ENCODE measurements at regions not wholly inside any gene's neighbourhood (a gene's known extent, or its start where the extent isn't known, plus 50 kb on each side); places are given as distances from the start of the nearest gene placed in this dataset.

DNA sequence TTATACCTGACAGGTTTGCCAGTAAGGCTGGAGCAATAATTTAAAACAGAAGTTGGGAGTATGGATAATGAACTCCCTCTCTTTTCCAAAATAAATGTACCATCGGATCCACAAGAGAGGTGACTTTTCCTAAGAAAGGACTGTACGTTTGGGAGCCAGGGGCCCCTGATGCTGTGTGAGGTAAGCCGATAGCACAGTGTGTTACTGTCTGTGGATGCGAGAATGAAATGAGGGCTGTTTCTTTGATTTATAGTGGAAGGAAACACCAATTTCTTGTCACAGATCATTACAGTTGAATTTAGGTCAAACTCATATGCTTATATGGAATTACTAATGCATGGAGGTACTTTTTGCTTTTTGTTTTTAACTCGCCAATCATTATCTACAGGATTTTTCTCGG lies 147.7 kb downstream of the ZNF664 start:
- H3K9ac ChIP-seq (ENCODE audit: low read length), result no peak overlapping the region
- H3K27me3 ChIP-seq (ENCODE audit: control insufficient read depth, insufficient read depth, low read length), result no peaks in the 10 kb centered on the region
- no peak overlapping the region for H3K4me3 ChIP-seq (ENCODE audit: low read length)

DNA sequence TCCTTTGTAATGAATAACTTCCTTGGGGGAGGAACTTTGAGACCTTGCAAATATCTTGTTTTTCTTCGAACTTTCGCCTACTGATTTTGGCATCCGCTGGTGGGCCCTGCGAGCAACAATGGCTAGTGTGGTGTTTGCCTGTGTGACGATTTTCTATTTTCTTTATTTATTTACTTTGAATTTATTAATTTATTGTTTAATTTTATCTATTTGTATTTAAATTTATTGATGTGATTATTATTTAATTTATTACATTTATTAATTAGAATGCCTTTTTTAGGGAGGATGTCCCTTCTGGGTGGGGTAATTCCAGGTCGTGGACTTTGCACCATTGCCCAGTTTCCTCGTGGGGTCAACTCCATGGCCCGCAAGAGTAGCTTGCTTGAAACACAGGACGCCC lies 149.7 kb downstream of the ZNF664 start:
- Histone ChIP-seq H3K9ac (ENCODE audit: low read length) (no peak overlapping the region), H3K36me3 (ENCODE audit: control insufficient read depth, insufficient read depth, low read length) (no peaks in the 10 kb centered on the region), H3K4me3 (ENCODE audit: low read length) (no peak overlapping the region), H3K4me1 (ENCODE audit: control insufficient read depth, insufficient read depth, low read length) (no peaks in the 10 kb centered on the region), H3K27me3 (ENCODE audit: control insufficient read depth, insufficient read depth, low read length) (no peaks in the 10 kb centered on the region), H3K9me3 (ENCODE audit: control insufficient read depth, low read length) (no peaks in the 10 kb centered on the region)

More for the DNA sequence above, 147.7 kb downstream of the ZNF664 start:
- Histone ChIP-seq H3K4me1 (ENCODE audit: control insufficient read depth, insufficient read depth, low read length) (no peaks in the 10 kb centered on the region), H3K36me3 (ENCODE audit: control insufficient read depth, insufficient read depth, low read length) (no peaks in the 10 kb centered on the region), H3K9me3 (ENCODE audit: control insufficient read depth, low read length) (no peaks in the 10 kb centered on the region)

DNA sequence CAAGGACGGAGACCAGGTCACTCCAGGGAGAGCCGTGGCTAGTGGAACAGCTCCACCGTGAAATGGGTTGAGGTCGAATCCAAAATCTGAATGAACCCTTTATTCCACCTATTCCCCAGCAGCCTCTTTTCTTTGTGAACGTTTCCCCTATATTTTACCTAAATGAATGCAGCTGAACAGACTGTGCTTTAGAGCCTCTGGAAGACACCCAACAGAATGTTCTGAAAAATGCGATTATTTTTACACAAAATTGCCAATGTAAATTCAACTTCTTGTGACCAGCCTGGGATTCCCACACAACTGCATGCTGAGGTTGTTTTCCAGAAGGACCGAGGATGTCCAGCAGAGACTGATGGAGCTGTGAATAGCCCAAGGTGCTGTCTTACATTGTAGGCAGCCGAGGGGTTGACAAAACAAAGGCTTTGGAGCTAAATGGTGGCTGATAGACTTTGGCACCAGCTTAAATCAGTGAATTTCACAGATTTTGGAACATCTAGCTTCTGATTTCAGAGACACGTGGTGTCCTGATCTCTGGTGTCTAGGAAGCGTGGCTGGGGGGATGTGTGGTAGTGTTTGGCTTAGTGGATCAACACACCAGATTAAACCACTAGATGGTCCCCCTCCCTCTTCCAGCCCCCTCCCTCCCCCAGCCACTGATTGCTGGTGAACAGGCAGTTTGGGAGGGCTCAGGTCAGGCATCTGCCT lies 150.4 kb downstream of the ZNF664 start:
- H3K36me3 ChIP-seq (ENCODE audit: control insufficient read depth, insufficient read depth, low read length), result no peaks in the 10 kb centered on the region
- no peak overlapping the region for H3K4me3 ChIP-seq (ENCODE audit: low read length)
- no peaks in the 10 kb centered on the region for H3K9me3 ChIP-seq (ENCODE audit: control insufficient read depth, low read length)
- no peaks in the 10 kb centered on the region for H3K4me1 ChIP-seq (ENCODE audit: control insufficient read depth, insufficient read depth, low read length)
- no peak overlapping the region for H3K9ac ChIP-seq (ENCODE audit: low read length)
- no peaks in the 10 kb centered on the region for H3K27me3 ChIP-seq (ENCODE audit: control insufficient read depth, insufficient read depth, low read length)

DNA sequence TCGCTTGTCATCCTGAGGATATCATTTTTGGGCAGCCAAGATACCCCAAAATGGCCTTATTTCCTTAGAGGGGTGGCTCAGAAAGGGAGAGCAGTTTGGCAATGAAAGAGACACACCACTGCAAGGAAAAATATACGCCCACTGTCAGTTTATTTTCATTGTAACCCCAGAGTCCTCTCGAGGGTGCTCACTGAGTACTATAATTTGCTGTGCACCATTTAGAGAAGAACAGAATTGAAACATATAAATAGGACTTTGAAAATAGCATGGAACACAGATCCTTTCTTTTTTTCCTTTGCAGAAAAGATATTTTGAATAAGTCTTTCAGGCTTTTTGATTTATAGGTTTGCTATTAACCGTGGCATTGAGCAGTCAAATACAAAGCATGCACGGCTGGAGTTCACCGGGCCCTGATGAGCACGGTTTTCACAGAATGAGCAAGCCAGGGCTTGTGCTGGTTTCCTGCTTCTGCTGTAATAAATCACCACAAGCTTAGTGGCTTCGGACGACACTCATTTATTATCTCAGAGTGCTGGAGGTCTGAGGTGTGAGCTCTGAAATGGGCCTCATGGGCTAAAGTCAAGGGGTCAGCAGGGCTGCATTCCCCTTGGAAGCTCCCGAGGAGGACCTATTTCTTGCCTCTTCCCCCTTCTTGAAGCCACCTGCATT lies 152.3 kb downstream of the ZNF664 start:
- H3K4me1 ChIP-seq (ENCODE audit: control insufficient read depth, insufficient read depth, low read length), result peaks cover 4% of the 10 kb centered on the region
- no peak overlapping the region for H3K4me3 ChIP-seq (ENCODE audit: low read length)
- no peaks in the 10 kb centered on the region for H3K27me3 ChIP-seq (ENCODE audit: control insufficient read depth, insufficient read depth, low read length)
- no peaks in the 10 kb centered on the region for H3K36me3 ChIP-seq (ENCODE audit: control insufficient read depth, insufficient read depth, low read length)
- no peak overlapping the region for H3K9ac ChIP-seq (ENCODE audit: low read length)
- no peaks in the 10 kb centered on the region for H3K9me3 ChIP-seq (ENCODE audit: control insufficient read depth, low read length)

DNA sequence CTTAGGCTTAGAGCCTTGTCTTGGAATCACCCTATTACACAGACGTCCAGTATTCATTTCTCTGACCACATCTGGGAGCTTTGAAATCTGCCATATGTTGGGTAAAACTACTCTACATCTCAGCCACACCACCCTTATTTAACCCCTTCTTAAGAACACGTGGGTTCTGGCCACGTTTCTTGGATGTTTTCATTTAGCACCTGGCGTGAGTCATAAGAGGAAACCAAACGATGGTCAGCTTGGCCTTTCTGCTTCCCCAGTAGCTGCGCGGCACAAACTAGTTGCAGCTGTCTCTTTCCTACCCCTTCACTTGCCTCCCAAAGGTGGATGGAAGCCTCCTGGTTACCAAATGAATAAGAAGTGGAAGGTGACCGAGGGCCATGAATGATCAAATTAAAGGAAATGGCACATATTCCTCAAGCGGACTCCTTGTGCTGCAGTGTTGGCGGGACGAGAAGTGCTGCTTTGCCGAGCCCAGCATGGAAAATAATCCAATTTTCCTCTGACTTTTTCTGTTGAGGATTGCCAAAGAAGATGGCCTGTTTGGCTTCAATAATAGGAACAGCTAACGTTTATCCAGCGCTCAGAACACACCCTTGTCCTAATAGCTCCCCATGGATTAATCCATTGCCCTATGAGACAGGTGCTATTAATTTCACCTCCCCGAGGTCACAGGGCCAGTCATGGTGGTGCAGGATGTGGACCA lies 154.1 kb downstream of the ZNF664 start:
- Histone ChIP-seq H3K4me3 (ENCODE audit: low read length) (no peak overlapping the region), H3K36me3 (ENCODE audit: control insufficient read depth, insufficient read depth, low read length) (no peaks in the 10 kb centered on the region), H3K27me3 (ENCODE audit: control insufficient read depth, insufficient read depth, low read length) (no peaks in the 10 kb centered on the region), H3K4me1 (ENCODE audit: control insufficient read depth, insufficient read depth, low read length) (peaks cover 17% of the 10 kb centered on the region), H3K9me3 (ENCODE audit: control insufficient read depth, low read length) (no peaks in the 10 kb centered on the region), H3K9ac (ENCODE audit: low read length) (no peak overlapping the region)

DNA sequence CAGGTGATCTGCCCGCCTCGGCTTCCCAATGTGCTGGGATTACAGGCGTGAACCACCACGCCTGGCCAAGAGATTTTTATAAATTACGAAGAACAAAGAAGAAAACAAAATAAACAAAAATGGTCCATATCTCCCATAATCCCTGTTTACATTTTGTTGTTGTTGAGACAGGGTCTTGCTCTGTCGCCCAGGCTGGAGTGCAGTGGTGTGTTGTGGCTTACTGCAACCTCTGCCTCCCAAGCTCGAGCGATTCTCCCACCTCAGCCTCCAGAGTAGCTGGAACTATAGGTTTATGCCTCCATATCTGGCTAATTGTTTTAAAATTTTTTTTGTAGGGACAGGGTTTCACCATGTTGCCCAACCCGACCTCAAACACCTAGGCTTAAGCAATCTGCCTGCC lies 156.1 kb downstream of the ZNF664 start:
- Histone ChIP-seq H3K36me3 (ENCODE audit: control insufficient read depth, insufficient read depth, low read length) (no peaks in the 10 kb centered on the region), H3K4me1 (ENCODE audit: control insufficient read depth, insufficient read depth, low read length) (peaks cover 17% of the 10 kb centered on the region), H3K4me3 (ENCODE audit: low read length) (no peak overlapping the region), H3K9me3 (ENCODE audit: control insufficient read depth, low read length) (no peaks in the 10 kb centered on the region), H3K9ac (ENCODE audit: low read length) (no peak overlapping the region), H3K27me3 (ENCODE audit: control insufficient read depth, insufficient read depth, low read length) (no peaks in the 10 kb centered on the region)

DNA sequence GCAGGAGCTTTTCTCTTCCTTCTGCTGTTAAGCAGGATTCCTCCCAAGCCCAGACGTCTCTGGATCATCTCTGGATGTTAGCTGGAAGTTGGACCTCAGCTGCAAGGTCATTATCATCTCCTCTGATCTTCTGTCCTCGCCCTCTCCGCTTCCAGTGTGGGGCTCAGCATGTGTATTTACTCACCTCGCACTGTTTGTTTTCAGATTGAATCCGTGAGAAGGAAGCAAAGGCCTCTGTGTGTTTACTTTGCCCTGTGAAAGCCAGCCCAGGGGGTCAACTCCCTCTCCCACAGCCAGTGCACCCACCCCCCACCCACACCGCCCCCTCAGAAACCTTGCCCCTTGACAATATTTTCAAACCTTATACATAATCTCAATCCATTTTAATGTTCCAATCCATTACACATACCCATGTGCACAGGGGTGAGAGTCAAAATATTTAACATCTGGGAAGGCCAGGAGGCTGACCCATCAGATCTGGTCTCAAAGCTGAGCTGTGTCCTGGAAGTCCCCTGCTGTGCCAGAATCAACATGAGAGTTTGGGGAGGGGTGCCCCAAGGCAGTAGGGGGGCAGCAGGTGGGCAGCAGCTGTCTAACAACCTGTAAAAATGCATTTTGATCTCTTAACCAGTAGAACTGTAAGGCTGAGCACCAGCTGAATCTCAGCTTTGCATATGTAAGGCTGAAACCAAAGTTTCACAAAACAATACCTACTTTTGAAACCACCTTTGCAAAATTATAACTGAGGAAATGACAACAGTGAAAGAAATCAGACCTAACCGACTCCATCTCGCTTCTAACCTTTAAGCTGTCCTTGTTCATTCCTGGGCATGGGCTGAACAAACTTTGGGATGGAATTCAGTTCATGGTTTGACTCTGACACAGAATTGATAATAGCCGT lies 157.9 kb downstream of the ZNF664 start:
- Histone ChIP-seq H3K4me3 (ENCODE audit: low read length) (no peak overlapping the region), H3K36me3 (ENCODE audit: control insufficient read depth, insufficient read depth, low read length) (no peaks in the 10 kb centered on the region), H3K9ac (ENCODE audit: low read length) (peak overlapping the region; percentile 40), H3K4me1 (ENCODE audit: control insufficient read depth, insufficient read depth, low read length) (peaks cover 17% of the 10 kb centered on the region), H3K9me3 (ENCODE audit: control insufficient read depth, low read length) (no peaks in the 10 kb centered on the region), H3K27me3 (ENCODE audit: control insufficient read depth, insufficient read depth, low read length) (no peaks in the 10 kb centered on the region)

DNA sequence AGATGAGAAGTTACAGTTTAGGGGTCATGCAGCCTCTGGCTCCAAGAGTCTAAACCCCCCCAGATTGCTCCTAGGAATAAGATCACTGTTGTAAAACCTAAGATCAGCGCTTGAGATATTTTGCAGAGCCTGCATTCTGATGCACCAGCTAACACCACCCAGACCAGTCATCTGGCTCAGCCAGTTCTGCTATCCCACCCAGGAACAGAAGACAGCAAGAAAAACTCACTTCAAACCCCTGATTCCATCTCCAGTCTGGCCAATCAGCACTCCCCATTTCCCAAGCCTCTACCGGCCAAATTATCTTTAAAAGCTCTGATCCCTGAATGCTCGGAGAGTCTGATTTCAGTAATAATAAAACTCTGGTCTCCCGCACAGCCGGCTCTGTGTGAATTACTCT lies 158.6 kb downstream of the ZNF664 start:
- H3K36me3 ChIP-seq (ENCODE audit: control insufficient read depth, insufficient read depth, low read length), result no peaks in the 10 kb centered on the region
- H3K27me3 ChIP-seq (ENCODE audit: control insufficient read depth, insufficient read depth, low read length), result no peaks in the 10 kb centered on the region
- peaks cover 17% of the 10 kb centered on the region for H3K4me1 ChIP-seq (ENCODE audit: control insufficient read depth, insufficient read depth, low read length)
- H3K9me3 ChIP-seq (ENCODE audit: control insufficient read depth, low read length), result no peaks in the 10 kb centered on the region
- H3K4me3 ChIP-seq (ENCODE audit: low read length), result no peak overlapping the region
- H3K9ac ChIP-seq (ENCODE audit: low read length), result no peak overlapping the region

DNA sequence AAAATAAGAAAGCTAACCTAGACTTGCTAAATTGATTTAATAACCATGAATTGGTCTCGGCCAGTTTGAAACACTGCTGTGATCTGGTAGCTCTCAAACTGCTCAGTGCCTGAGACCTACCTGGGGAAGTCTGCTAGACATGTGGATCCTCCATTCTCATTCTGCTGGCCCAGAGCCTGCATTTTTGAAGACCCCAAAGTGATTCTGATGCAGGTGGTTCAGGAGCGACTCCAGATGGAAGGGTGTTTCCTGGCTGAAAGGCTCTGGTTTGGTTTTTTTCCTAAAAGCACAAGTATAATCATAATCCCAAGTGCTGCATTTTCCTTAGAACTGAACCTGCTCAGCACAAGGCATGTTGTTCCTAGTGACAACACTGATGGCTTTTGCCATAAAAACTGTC lies 159.5 kb downstream of the ZNF664 start:
- Histone ChIP-seq H3K4me1 (ENCODE audit: control insufficient read depth, insufficient read depth, low read length) (peaks cover 23% of the 10 kb centered on the region), H3K9me3 (ENCODE audit: control insufficient read depth, low read length) (no peaks in the 10 kb centered on the region), H3K36me3 (ENCODE audit: control insufficient read depth, insufficient read depth, low read length) (no peaks in the 10 kb centered on the region), H3K9ac (ENCODE audit: low read length) (no peak overlapping the region), H3K27me3 (ENCODE audit: control insufficient read depth, insufficient read depth, low read length) (no peaks in the 10 kb centered on the region), H3K4me3 (ENCODE audit: low read length) (no peak overlapping the region)

DNA sequence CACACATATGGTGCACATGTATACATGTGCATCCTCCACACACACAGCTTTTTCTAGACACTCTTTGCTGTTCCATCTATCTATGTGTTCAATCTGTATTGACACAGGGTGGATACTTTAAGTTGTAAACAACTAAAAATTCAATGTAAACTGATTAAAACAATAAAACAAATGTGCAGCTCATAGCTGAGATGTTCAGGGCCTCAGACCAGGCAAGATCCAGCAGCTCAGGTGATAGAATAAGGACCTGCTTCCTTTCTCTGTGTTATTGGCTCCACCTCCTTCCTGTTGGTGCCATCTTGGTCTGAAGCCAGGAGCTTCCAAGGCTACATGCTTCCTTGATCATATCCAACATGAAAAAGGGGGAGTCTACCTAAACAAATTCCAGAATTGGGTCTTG lies 158.1 kb upstream of the RFLNA start:
- Histone ChIP-seq H3K9me3 (ENCODE audit: control insufficient read depth, low read length) (no peaks in the 10 kb centered on the region), H3K36me3 (ENCODE audit: control insufficient read depth, insufficient read depth, low read length) (no peaks in the 10 kb centered on the region), H3K4me1 (ENCODE audit: control insufficient read depth, insufficient read depth, low read length) (peaks cover 7% of the 10 kb centered on the region), H3K9ac (ENCODE audit: low read length) (no peak overlapping the region), H3K27me3 (ENCODE audit: control insufficient read depth, insufficient read depth, low read length) (no peaks in the 10 kb centered on the region), H3K4me3 (ENCODE audit: low read length) (no peak overlapping the region)

DNA sequence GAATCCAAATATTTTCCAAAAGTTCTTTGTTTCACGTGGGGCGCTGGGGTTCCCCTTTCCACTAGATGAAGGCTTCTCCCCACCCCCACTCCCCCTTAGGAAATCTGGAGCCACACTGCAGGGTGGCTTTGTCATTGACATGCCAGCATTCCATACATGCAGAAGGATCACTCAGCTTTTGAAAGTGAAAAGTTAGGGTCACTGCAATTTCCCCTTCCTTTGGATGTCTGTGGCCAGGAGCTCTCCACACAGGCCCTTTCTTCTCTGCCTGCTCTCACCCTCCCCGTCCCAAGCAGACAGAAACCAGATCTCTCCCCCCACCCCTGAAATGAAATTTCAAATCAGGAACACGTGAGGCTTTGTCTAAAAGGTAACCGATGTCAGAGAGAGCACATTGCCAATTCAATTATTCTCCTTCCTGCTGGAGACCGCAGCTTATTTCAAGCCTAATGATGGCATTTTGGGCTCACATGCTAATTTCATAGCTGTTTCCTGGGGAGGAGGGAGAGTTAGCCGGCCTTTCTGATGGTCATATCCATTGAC lies 153.9 kb upstream of the RFLNA start:
- H3K9ac ChIP-seq (ENCODE audit: low read length), result no peak overlapping the region
- no peaks in the 10 kb centered on the region for H3K9me3 ChIP-seq (ENCODE audit: control insufficient read depth, low read length)
- no peak overlapping the region for H3K4me3 ChIP-seq (ENCODE audit: low read length)
- no peaks in the 10 kb centered on the region for H3K27me3 ChIP-seq (ENCODE audit: control insufficient read depth, insufficient read depth, low read length)
- no peaks in the 10 kb centered on the region for H3K36me3 ChIP-seq (ENCODE audit: control insufficient read depth, insufficient read depth, low read length)
- H3K4me1 ChIP-seq (ENCODE audit: control insufficient read depth, insufficient read depth, low read length), result peaks cover 22% of the 10 kb centered on the region

Measured in mucosa of stomach (tissue), 1 donor.